Hematopoietic multipotent progenitor cell treated with erythropoietin and hydrocortisone succinate and interleukin-3 and kit ligand, for 4 days (in vitro differentiated cells): ENCODE measurements at regions not wholly inside any gene's neighbourhood (a gene's known extent, or its start where the extent isn't known, plus 50 kb on each side); places are given as distances from the start of the nearest gene placed in this dataset.
A peak's percentile ranks its signal among the peaks of the same experiment; 100 is the strongest.

ENCODE experiments used
- DNase-seq: peaks from one replicate; pipeline ENCODE4 v3.0.0-alpha.2; 2015

DNA sequence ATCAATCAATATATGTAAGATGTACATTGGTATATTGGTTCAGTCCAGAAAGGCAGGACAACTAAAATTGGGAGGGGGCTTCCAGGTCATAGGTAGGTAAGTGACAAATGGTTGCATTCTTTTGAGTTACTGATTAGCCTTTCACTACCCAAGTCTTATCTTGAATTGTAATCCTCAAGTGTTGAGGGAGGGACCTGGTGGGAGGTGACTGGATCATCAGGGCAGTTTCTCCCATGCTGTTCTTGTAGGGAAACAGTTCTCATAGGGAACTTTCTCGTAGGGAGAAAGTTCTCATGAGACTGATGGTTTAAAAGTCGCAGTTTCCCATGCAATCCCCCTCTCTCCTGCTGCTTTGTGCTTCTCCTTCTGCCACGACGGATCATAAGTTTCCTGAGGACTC is 809.2 kb downstream of the KCNT2 start:
- no peak for DNase-seq

GRCh38 chr1:195794225-195794624 is 814.0 kb downstream of the KCNT2 start:
- no peak for DNase-seq

GRCh38 chr1:195791796-195792195 is 816.4 kb downstream of the KCNT2 start:
- no peak for DNase-seq

GRCh38 chr1:195790514-195791168 is 817.6 kb downstream of the KCNT2 start:
- DNase-seq = no peak

GRCh38 chr1:195789321-195789720 is 818.9 kb downstream of the KCNT2 start:
- DNase-seq = no peak

DNA sequence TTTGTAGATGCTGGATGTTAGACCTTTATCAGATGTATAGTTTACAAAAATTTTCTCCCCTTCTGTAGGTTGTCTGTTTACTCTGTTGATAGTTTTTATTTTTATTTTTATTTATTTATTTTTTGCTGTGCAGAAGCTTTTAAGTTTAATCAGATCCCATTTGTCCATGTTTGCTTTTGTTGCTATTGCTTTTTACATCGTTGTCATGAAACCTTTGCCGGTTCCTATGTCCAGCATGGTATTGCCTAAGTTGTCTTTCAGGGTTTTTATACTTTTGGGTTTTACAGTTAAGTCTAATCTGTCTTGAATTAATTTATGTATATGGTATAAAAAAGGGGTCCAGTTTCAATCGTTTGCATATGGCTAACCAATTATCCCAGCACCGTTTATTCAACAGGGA is 819.5 kb downstream of the KCNT2 start:
- DNase-seq = no peak

DNA sequence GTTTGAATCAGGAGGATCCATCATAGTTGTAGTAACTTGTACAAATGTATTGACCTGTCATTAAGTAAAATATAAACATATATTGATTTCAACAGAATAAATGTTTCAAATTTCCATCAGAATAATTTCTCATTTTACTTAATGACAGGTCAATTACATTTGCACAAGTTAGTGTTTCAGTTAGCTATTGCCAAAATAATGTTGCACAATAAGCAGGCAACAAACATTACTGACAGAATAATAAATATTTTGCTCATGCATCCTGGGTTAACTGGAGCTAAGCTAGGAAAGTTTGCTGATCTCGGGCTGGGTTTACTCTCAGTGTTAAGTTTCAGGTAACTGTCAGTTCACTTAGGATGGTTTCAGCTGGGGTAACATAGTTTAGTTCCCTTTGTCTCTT is 822.4 kb downstream of the KCNT2 start:
- no peak for DNase-seq

- peak; percentile 30 for DNase-seq
Measured at GRCh38 chr1:195773931-195774330, 834.3 kb downstream of the KCNT2 start.

DNA sequence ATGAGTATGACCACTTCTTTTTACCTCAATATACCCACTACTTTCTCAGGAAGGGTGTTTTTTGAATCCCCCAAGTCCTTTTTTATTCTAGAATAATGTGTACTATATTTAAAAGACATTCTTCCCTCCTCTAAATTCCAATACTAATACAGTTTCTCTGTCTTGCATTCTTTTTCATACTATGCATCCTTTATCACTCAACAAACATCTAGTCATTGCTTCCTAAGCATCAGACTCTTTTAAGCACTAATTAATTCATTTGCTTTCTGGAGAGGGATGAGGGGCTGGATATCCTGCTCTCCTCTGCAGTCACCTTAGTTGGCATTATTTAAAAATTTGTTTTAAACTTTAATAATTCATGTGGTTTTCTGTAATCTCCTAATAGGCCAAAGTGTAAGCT is 838.8 kb downstream of the KCNT2 start:
- DNase-seq = no peak

DNA sequence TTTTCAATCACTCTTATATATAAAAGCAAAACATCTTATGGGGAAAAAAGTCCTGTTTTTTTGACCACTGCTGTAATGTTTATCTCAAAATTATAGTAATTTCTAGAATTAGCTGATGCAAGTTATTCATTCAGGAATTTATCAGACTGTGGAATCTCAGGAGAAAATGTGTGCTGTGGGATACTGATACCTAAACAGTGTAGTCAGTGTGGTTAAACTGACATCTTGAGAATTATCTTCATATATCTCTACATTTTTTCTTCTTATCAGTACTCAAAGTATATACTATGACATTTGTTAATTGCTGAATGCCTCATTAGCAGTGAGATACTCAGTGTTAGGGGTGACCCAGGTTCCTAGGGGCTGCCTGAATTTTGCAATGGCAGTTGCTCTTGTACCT is 839.3 kb downstream of the KCNT2 start:
- DNase-seq = peak; percentile 8

- no peak for DNase-seq
Measured at GRCh38 chr1:195768377-195768776, 839.9 kb downstream of the KCNT2 start.

GRCh38 chr1:195766709-195767108 is 841.5 kb downstream of the KCNT2 start:
- DNase-seq = peak; percentile 22

- DNase-seq = no peak
Measured at GRCh38 chr1:195765099-195765498, 843.1 kb downstream of the KCNT2 start.

- no peak for DNase-seq
Measured at GRCh38 chr1:195763907-195764374, 844.3 kb downstream of the KCNT2 start.

DNA sequence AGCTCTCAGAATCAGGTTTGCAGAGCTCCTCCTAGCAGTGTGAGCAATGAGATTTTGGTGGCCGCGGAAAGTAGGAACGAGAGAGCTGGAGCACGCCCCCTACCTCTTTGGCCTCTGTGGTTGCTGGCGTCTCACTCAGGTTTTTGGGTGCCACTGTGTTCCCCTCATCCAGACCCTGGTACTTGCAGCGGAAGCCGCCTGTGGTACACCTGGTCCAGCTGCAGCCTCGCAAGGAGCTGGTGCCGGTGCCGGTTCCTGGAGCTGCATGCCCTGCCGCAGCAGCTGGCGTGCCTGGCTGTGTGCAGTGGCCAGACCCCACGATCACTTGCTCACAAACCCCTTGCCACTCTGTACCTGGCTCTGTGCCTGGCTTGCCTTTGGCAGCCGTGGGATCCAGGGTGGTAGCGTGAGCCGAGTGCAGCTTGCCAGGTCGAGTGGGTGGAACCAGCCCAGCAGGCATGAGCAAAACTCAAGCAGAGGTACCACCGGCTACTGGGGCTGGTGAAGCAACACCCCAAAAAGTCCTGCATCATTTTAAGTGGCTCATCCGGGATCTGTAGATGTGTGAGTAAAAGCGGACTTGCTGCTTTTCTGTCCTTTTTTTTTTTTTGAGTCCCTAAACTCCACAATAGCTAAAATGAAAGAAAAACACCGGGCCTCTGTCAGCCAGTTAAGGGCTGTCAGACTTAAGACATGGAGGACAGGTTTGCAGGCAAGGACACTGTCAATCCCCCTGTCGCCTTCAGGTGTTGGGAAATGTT is 844.9 kb downstream of the KCNT2 start:
- no peak for DNase-seq

DNA sequence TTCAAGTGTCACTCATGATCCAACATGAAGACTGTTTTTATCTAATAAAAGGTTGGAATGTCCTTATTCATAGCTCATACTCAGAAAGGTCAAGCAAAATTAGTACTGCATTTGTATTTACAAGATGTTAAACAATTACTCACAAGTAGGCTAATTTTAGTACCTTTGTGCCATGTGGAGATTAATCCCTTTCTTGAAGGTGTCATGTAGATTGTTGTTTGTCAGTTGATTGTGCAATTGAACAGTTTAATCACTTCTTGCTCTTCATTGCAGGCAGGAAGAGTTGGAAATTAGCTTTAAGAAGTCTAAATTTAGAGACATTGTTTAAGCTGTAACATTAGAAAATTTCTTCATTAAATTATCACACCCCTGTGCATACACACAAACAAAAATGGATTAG is 847.1 kb downstream of the KCNT2 start:
- no peak for DNase-seq

GRCh38 chr1:195756109-195756508 is 852.1 kb downstream of the KCNT2 start:
- no peak for DNase-seq

- peak; percentile 14 for DNase-seq
Measured at GRCh38 chr1:195754874-195755273, 853.4 kb downstream of the KCNT2 start.

DNA sequence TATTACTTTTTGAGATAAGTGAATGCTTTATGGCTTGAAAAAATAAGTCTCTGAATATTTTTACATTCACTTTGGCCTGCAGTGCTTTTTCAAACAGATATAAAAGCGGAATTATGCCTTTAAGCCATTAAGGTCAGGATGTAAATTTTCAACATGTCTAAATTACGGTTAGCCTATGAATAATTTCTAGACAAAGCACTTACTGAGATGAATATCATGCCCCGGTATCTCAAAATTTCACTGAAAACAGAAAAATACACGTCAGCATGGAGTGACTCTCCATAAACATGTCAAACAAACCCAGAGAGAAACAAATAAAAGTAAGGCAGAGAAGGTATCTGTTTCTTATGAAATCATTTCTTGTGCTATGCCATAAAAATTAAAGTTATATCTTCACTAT is 853.9 kb downstream of the KCNT2 start:
- DNase-seq = no peak

GRCh38 chr1:195748969-195749368 is 859.3 kb downstream of the KCNT2 start:
- peak; percentile 4 for DNase-seq

GRCh38 chr1:195745189-195746010 is 862.8 kb downstream of the KCNT2 start:
- DNase-seq = no peak

GRCh38 chr1:195744256-195744655 is 864.0 kb downstream of the KCNT2 start:
- no peak for DNase-seq

DNA sequence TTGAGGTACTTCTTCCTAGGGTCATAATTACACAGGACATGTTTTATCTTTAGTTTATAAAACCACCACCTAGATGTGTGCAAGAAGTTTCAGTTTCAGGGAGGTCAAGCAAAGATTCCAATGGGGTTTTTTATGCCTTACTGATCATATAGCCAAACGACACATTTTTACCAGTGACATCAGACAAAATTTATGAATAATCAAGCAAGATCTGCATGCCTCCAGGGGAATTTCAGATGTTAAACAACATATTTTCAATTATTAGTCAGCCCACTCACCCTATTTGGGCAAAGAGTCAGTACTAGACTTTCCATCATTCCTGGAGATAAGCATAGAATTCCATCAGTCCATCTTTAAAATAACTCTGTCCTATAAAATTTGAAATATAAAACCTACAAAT is 867.4 kb downstream of the KCNT2 start:
- no peak for DNase-seq
